Activated CD4-positive, alpha-beta T cell treated with anti-CD3 and anti-CD28 coated beads, Interleukin-2, amount 50 U/mL, for 16 hours (primary cell): ENCODE measurements at regions not wholly inside any gene's neighbourhood (a gene's known extent, or its start where the extent isn't known, plus 50 kb on each side); places are given as distances from the start of the nearest gene placed in this dataset.
"Not testable (repeated sequence)": the region's sequence is repeated elsewhere in the genome, so short reads cannot be mapped to it uniquely, and the experiment has no call there.

Source experiments
- DNase-seq: peaks from one replicate; pipeline ENCODE4 v3.0.0-alpha.2; 2020

GRCh38 chr5:87150630-87151029 is 117.1 kb upstream of the RASA1 start:
- no peak for DNase-seq

GRCh38 chr5:87151547-87151946 is 116.1 kb upstream of the RASA1 start:
- peak; percentile 38 for DNase-seq

GRCh38 chr5:87152886-87153285 is 114.8 kb upstream of the RASA1 start:
- no peak for DNase-seq

GRCh38 chr5:87154191-87154590 is 113.5 kb upstream of the RASA1 start:
- no peak for DNase-seq

GRCh38 chr5:87155106-87155505 is 112.6 kb upstream of the RASA1 start:
- DNase-seq, result no peak

- DNase-seq, result no peak
These were observed 111.1 kb upstream of the RASA1 start for GRCh38 chr5:87156631-87157030.

- no peak for DNase-seq
These were observed 103.3 kb upstream of the RASA1 start for GRCh38 chr5:87164409-87164808.

- DNase-seq, result no peak
These were observed 98.2 kb upstream of the RASA1 start for GRCh38 chr5:87169300-87169991.

GRCh38 chr5:87170799-87171198 is 96.9 kb upstream of the RASA1 start:
- no peak for DNase-seq

- no peak for DNase-seq
These were observed 85.0 kb upstream of the RASA1 start for GRCh38 chr5:87182649-87183048.

GRCh38 chr5:87183896-87184295 is 83.8 kb upstream of the RASA1 start:
- DNase-seq, result no peak

- DNase-seq, result no peak
These were observed 83.1 kb upstream of the RASA1 start for GRCh38 chr5:87184605-87185004.

GRCh38 chr5:87185838-87186237 is 81.8 kb upstream of the RASA1 start:
- DNase-seq, result no peak

- no peak for DNase-seq
These were observed 79.3 kb upstream of the RASA1 start for GRCh38 chr5:87188391-87188790.

- no peak for DNase-seq
These were observed 77.6 kb upstream of the RASA1 start for GRCh38 chr5:87190041-87190440.

GRCh38 chr5:87190687-87191086 is 77.0 kb upstream of the RASA1 start:
- no peak for DNase-seq

GRCh38 chr5:87191645-87192044 is 76.0 kb upstream of the RASA1 start:
- DNase-seq, result no peak

GRCh38 chr5:87195104-87195591 is 72.5 kb upstream of the RASA1 start:
- peak; percentile 23 for DNase-seq

GRCh38 chr5:87195616-87196015 is 72.1 kb upstream of the RASA1 start:
- no peak for DNase-seq

GRCh38 chr5:87198010-87198409 is 69.7 kb upstream of the RASA1 start:
- DNase-seq, result no peak

GRCh38 chr5:87199246-87199645 is 68.4 kb upstream of the RASA1 start:
- DNase-seq, result not testable (repeated sequence)

- not testable (repeated sequence) for DNase-seq
These were observed 68.0 kb upstream of the RASA1 start for GRCh38 chr5:87199704-87200103.

GRCh38 chr5:87210076-87210475 is 57.6 kb upstream of the RASA1 start:
- DNase-seq, result no peak

- DNase-seq, result peak; percentile 24
These were observed 56.9 kb upstream of the RASA1 start for GRCh38 chr5:87210743-87211142.

- DNase-seq, result no peak
These were observed 56.0 kb upstream of the RASA1 start for GRCh38 chr5:87211676-87212075.
